ENCODE measurements at regions not wholly inside any gene's neighbourhood (a gene's known extent, or its start where the extent isn't known, plus 50 kb on each side); places are given as distances from the start of the nearest gene placed in this dataset.
A peak's percentile ranks its signal among the peaks of the same experiment; 100 is the strongest.

- Mint-ChIP-seq H3K27ac (no peak overlapping the region), H3K36me3 (no peaks in the 10 kb centered on the region), H3K9me3 (peaks cover 5% of the 10 kb centered on the region), H3K4me1 (ENCODE audit: unreplicated experiment) (no peaks in the 10 kb centered on the region), H3K4me3 (no peak overlapping the region), H3K27me3 (peaks cover 16% of the 10 kb centered on the region)
- no peak for TF ChIP-seq CTCF (conservative IDR thresholded peaks at IDR 0.05)
- DNase-seq (ENCODE audit: extremely low spot score, unreplicated experiment) = no peak
These were observed 1125.7 kb downstream of the HACE1 start for GRCh38 chr6:103734016-103734415.

GRCh38 chr6:103729658-103730057 is 1130.1 kb downstream of the HACE1 start:
- no peaks in the 10 kb centered on the region for H3K9me3 Mint-ChIP-seq
- H3K36me3 Mint-ChIP-seq = no peaks in the 10 kb centered on the region
- no peak overlapping the region for H3K27ac Mint-ChIP-seq
- H3K27me3 Mint-ChIP-seq = no peaks in the 10 kb centered on the region
- peak; percentile 52 for TF ChIP-seq CTCF (conservative IDR thresholded peaks at IDR 0.05)
- no peak for DNase-seq (ENCODE audit: extremely low spot score, unreplicated experiment)
- no peaks in the 10 kb centered on the region for H3K4me1 Mint-ChIP-seq (ENCODE audit: unreplicated experiment)
- H3K4me3 Mint-ChIP-seq = no peak overlapping the region

- Mint-ChIP-seq H3K36me3 (no peaks in the 10 kb centered on the region), H3K9me3 (no peaks in the 10 kb centered on the region), H3K27ac (no peak overlapping the region)
These were observed 1136.0 kb downstream of the HACE1 start for GRCh38 chr6:103723438-103724322.

GRCh38 chr6:103722683-103723082 is 1137.0 kb downstream of the HACE1 start:
- no peak for TF ChIP-seq CTCF (conservative IDR thresholded peaks at IDR 0.05)
- Mint-ChIP-seq H3K36me3 (no peaks in the 10 kb centered on the region), H3K27ac (no peak overlapping the region), H3K4me1 (ENCODE audit: unreplicated experiment) (no peaks in the 10 kb centered on the region), H3K27me3 (no peaks in the 10 kb centered on the region), H3K4me3 (no peak overlapping the region), H3K9me3 (no peaks in the 10 kb centered on the region)
- no peak for DNase-seq (ENCODE audit: extremely low spot score, unreplicated experiment)

More at GRCh38 chr6:103723438-103724322, 1136.0 kb downstream of the HACE1 start:
- no peaks in the 10 kb centered on the region for H3K27me3 Mint-ChIP-seq
- no peaks in the 10 kb centered on the region for H3K4me1 Mint-ChIP-seq (ENCODE audit: unreplicated experiment)
- no peak for TF ChIP-seq CTCF (conservative IDR thresholded peaks at IDR 0.05)
- no peak for DNase-seq (ENCODE audit: extremely low spot score, unreplicated experiment)
- H3K4me3 Mint-ChIP-seq = no peak overlapping the region

- no peak for TF ChIP-seq CTCF (conservative IDR thresholded peaks at IDR 0.05)
- no peaks in the 10 kb centered on the region for H3K9me3 Mint-ChIP-seq
- no peaks in the 10 kb centered on the region for H3K27me3 Mint-ChIP-seq
- no peaks in the 10 kb centered on the region for H3K36me3 Mint-ChIP-seq
- DNase-seq (ENCODE audit: extremely low spot score, unreplicated experiment) = no peak
- H3K27ac Mint-ChIP-seq = no peak overlapping the region
- H3K4me1 Mint-ChIP-seq (ENCODE audit: unreplicated experiment) = no peaks in the 10 kb centered on the region
- H3K4me3 Mint-ChIP-seq = no peak overlapping the region
These were observed 1137.8 kb downstream of the HACE1 start for GRCh38 chr6:103721923-103722322.

Data from type B pancreatic cell (in vitro differentiated cells).